WTC11 (cell line): ENCODE measurements at regions not wholly inside any gene's neighbourhood (a gene's known extent, or its start where the extent isn't known, plus 50 kb on each side); places are given as distances from the start of the nearest gene placed in this dataset.

Source experiments
- ATAC-seq: fragments of 200-7000 bp; cut with Tn5 transposase; 2 replicates; pipeline ENCODE4 v1.10.0; 2021; ENCODE audit warnings: mild to moderate bottlenecking, moderate library complexity
- CTCF ChIA-PET: fragments of 300-600 bp; sonication (Branson Sonifier 250); formaldehyde crosslinking; loops from one replicate; lab custom pipeline; 2021; ENCODE audit warnings: antibody characterized with exemption; lab: Charles Lee
- POLR2A ChIA-PET: fragments of 350-600 bp; sonication (Branson Sonifier 250); formaldehyde crosslinking; loops from one replicate; lab custom pipeline; 2021; ENCODE audit warnings: antibody characterized with exemption; lab: Charles Lee
- DNase-seq: peaks from one replicate; pipeline ENCODE4 v3.0.0; 2021; ENCODE audit warnings: low spot score
- H3K27ac Mint-ChIP-seq: 2 replicates; pipeline ENCODE4 v1.8.0; 2021; ENCODE audit warnings: mixed read lengths
- H3K27me3 Mint-ChIP-seq: 2 replicates; pipeline ENCODE4 v1.8.0; 2021; ENCODE audit warnings: low read depth, mild to moderate bottlenecking, moderate library complexity, mixed read lengths
- H3K36me3 Mint-ChIP-seq: 2 replicates; pipeline ENCODE4 v1.8.0; 2021; ENCODE audit warnings: mixed read lengths
- H3K4me1 Mint-ChIP-seq: 2 replicates; pipeline ENCODE4 v1.8.0; 2022; ENCODE audit warnings: mixed read lengths
- H3K4me3 Mint-ChIP-seq: 2 replicates; pipeline ENCODE4 v1.8.0; 2021; ENCODE audit warnings: mild to moderate bottlenecking, moderate library complexity, mixed read lengths
- H3K9me3 Mint-ChIP-seq: 2 replicates; pipeline ENCODE4 v1.8.0; 2021; ENCODE audit warnings: mixed read lengths
- ARID4B ChIP-seq: sonication (generic); formaldehyde crosslinking; IDR thresholded peaks from 2 replicates; pipeline ENCODE4 v1.8.0; 2023; ENCODE audit warnings: missing genetic modification reagents, mild to moderate bottlenecking, borderline replicate concordance
- ATF1 ChIP-seq: sonication (generic); formaldehyde crosslinking; IDR thresholded peaks from 2 replicates; pipeline ENCODE4 v1.8.1; 2023; ENCODE audit warnings: mild to moderate bottlenecking, moderate library complexity, missing genetic modification reagents
- ATF2 ChIP-seq: sonication (generic); formaldehyde crosslinking; IDR thresholded peaks from 2 replicates; pipeline ENCODE4 v1.8.1; 2022; ENCODE audit warnings: low read depth, missing genetic modification reagents, borderline replicate concordance
- FOXJ3 ChIP-seq: sonication (generic); formaldehyde crosslinking; IDR thresholded peaks from 2 replicates; pipeline ENCODE4 v1.9.0; 2021; ENCODE audit warnings: missing genetic modification reagents, mild to moderate bottlenecking, borderline replicate concordance
- FOXK1 ChIP-seq: sonication (generic); formaldehyde crosslinking; IDR thresholded peaks from 2 replicates; pipeline ENCODE4 v1.8.0; 2022; ENCODE audit warnings: mild to moderate bottlenecking, moderate library complexity, missing genetic modification reagents
- NFYB ChIP-seq: sonication (generic); formaldehyde crosslinking; conservative IDR thresholded peaks from 2 replicates; pipeline ENCODE4 v1.8.0; 2022; ENCODE audit warnings: low read depth, missing genetic modification reagents
- NR1H2 ChIP-seq: sonication (generic); formaldehyde crosslinking; IDR thresholded peaks from 2 replicates; pipeline ENCODE4 v1.9.0; 2021; ENCODE audit warnings: mild to moderate bottlenecking, moderate library complexity, missing genetic modification reagents
- TEAD4 ChIP-seq: sonication (generic); formaldehyde crosslinking; IDR thresholded peaks from 2 replicates; pipeline ENCODE4 v1.8.0; 2022; ENCODE audit warnings: mild to moderate bottlenecking, missing genetic modification reagents
- USF2 ChIP-seq: sonication (generic); formaldehyde crosslinking; IDR thresholded peaks from 2 replicates; pipeline ENCODE4 v1.8.1; 2023; ENCODE audit warnings: mild to moderate bottlenecking, missing genetic modification reagents, moderate library complexity
- ZMAT4 ChIP-seq: fragments of 250-450 bp; sonication (Bioruptor Pico); IDR thresholded peaks from 2 replicates; pipeline ENCODE4 v1.9.0; 2021; ENCODE audit warnings: mild to moderate bottlenecking
- ZNF425 ChIP-seq: fragments of 250-450 bp; sonication (Bioruptor Pico); conservative IDR thresholded peaks from 2 replicates; pipeline ENCODE4 v1.9.0; 2021; ENCODE audit warnings: mild to moderate bottlenecking
- TF ChIP-seq, protein P1 (sequence below): fragments of 250-450 bp; sonication (Bioruptor Pico); IDR thresholded peaks from 2 replicates; pipeline ENCODE4 v1.9.0; 2021; ENCODE audit warnings: mild to moderate bottlenecking
- TF ChIP-seq, protein P2 (sequence below): sonication (generic); formaldehyde crosslinking; IDR thresholded peaks from 2 replicates; pipeline ENCODE4 v1.8.1; 2023; ENCODE audit warnings: mild to moderate bottlenecking, moderate library complexity, missing genetic modification reagents

- Mint-ChIP-seq H3K27me3 (no peaks in the 10 kb centered on the region), H3K36me3 (no peaks in the 10 kb centered on the region), H3K4me3 (no peak overlapping the region), H3K9me3 (no peaks in the 10 kb centered on the region), H3K4me1 (no peaks in the 10 kb centered on the region), H3K27ac (no peak overlapping the region)
- TF ChIP-seq ARID4B (CRISPR knock-in tag) (no peak), ATF2 (CRISPR knock-in tag) (no peak), ZMAT4 (CRISPR knock-in tag) (no peak), USF2 (CRISPR knock-in tag) (no peak), ZNF425 (CRISPR knock-in tag) (no peak), TEAD4 (CRISPR knock-in tag) (no peak), NR1H2 (CRISPR knock-in tag) (no peak), NFYB (CRISPR knock-in tag) (no peak), FOXK1 (CRISPR knock-in tag) (no peak), ATF1 (no peak), FOXJ3 (no peak)
- TF ChIP-seq, protein P1, sequence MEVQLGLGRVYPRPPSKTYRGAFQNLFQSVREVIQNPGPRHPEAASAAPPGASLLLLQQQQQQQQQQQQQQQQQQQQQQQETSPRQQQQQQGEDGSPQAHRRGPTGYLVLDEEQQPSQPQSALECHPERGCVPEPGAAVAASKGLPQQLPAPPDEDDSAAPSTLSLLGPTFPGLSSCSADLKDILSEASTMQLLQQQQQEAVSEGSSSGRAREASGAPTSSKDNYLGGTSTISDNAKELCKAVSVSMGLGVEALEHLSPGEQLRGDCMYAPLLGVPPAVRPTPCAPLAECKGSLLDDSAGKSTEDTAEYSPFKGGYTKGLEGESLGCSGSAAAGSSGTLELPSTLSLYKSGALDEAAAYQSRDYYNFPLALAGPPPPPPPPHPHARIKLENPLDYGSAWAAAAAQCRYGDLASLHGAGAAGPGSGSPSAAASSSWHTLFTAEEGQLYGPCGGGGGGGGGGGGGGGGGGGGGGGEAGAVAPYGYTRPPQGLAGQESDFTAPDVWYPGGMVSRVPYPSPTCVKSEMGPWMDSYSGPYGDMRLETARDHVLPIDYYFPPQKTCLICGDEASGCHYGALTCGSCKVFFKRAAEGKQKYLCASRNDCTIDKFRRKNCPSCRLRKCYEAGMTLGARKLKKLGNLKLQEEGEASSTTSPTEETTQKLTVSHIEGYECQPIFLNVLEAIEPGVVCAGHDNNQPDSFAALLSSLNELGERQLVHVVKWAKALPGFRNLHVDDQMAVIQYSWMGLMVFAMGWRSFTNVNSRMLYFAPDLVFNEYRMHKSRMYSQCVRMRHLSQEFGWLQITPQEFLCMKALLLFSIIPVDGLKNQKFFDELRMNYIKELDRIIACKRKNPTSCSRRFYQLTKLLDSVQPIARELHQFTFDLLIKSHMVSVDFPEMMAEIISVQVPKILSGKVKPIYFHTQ (CRISPR knock-in tag) = no peak
- TF ChIP-seq, protein P2, sequence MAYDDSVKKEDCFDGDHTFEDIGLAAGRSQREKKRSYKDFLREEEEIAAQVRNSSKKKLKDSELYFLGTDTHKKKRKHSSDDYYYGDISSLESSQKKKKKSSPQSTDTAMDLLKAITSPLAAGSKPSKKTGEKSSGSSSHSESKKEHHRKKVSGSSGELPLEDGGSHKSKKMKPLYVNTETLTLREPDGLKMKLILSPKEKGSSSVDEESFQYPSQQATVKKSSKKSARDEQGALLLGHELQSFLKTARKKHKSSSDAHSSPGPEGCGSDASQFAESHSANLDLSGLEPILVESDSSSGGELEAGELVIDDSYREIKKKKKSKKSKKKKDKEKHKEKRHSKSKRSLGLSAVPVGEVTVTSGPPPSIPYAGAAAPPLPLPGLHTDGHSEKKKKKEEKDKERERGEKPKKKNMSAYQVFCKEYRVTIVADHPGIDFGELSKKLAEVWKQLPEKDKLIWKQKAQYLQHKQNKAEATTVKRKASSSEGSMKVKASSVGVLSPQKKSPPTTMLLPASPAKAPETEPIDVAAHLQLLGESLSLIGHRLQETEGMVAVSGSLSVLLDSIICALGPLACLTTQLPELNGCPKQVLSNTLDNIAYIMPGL = no peak
- no peak for ATAC-seq
- ChIA-PET CTCF (no interaction called here), POLR2A (no interaction called here)
- DNase-seq = no peak
Measured at GRCh38 chr6:9659848-9660247, 755.0 kb downstream of the TFAP2A start.
